HG03045 (cell line): ENCODE measurements at regions not wholly inside any gene's neighbourhood (a gene's known extent, or its start where the extent isn't known, plus 50 kb on each side); places are given as distances from the start of the nearest gene placed in this dataset.
"Not testable (repeated sequence)": the region's sequence is repeated elsewhere in the genome, so short reads cannot be mapped to it uniquely, and the experiment has no call there.

Source experiments
- ATAC-seq: cut with Tn5 transposase; IDR thresholded peaks from one replicate; pipeline ENCODE4 v1.9.1; 2021; ENCODE audit warnings: mild to moderate bottlenecking, moderate library complexity; ENCODE audit not compliant: unreplicated experiment

- ATAC-seq = no peak
Observed at GRCh38 chr14:43005807-43006206, 1399.1 kb downstream of the LRFN5 start.

GRCh38 chr14:43003845-43004244 is 1397.2 kb downstream of the LRFN5 start:
- ATAC-seq = no peak

- no peak for ATAC-seq
Observed at GRCh38 chr14:43001731-43002130, 1395.1 kb downstream of the LRFN5 start.

- ATAC-seq = no peak
Observed at GRCh38 chr14:42994051-42994736, 1387.5 kb downstream of the LRFN5 start.

GRCh38 chr14:42992930-42993329 is 1386.3 kb downstream of the LRFN5 start:
- no peak for ATAC-seq

- no peak for ATAC-seq
Observed at GRCh38 chr14:42980419-42980818, 1373.7 kb downstream of the LRFN5 start.

GRCh38 chr14:42973171-42973570 is 1366.5 kb downstream of the LRFN5 start:
- ATAC-seq = not testable (repeated sequence)

GRCh38 chr14:42965512-42965911 is 1358.8 kb downstream of the LRFN5 start:
- ATAC-seq = no peak

- ATAC-seq = no peak
Observed at GRCh38 chr14:42961509-42961908, 1354.8 kb downstream of the LRFN5 start.

- no peak for ATAC-seq
Observed at GRCh38 chr14:42950363-42950762, 1343.7 kb downstream of the LRFN5 start.

GRCh38 chr14:42947991-42948390 is 1341.3 kb downstream of the LRFN5 start:
- ATAC-seq = no peak

GRCh38 chr14:42944284-42944683 is 1337.6 kb downstream of the LRFN5 start:
- no peak for ATAC-seq

GRCh38 chr14:42931308-42931707 is 1324.6 kb downstream of the LRFN5 start:
- ATAC-seq = no peak

- ATAC-seq = no peak
Observed at GRCh38 chr14:42929806-42930480, 1323.3 kb downstream of the LRFN5 start.

- ATAC-seq = no peak
Observed at GRCh38 chr14:42927313-42927712, 1320.6 kb downstream of the LRFN5 start.

GRCh38 chr14:42921901-42922300 is 1315.2 kb downstream of the LRFN5 start:
- no peak for ATAC-seq

- ATAC-seq = no peak
Observed at GRCh38 chr14:42918615-42919014, 1311.9 kb downstream of the LRFN5 start.

GRCh38 chr14:42911642-42912041 is 1305.0 kb downstream of the LRFN5 start:
- no peak for ATAC-seq

GRCh38 chr14:42909659-42910058 is 1303.0 kb downstream of the LRFN5 start:
- ATAC-seq = no peak

- ATAC-seq = no peak
Observed at GRCh38 chr14:42893183-42893582, 1286.5 kb downstream of the LRFN5 start.

GRCh38 chr14:42884100-42884499 is 1277.4 kb downstream of the LRFN5 start:
- ATAC-seq = no peak

GRCh38 chr14:42877716-42878115 is 1271.0 kb downstream of the LRFN5 start:
- ATAC-seq = no peak

- ATAC-seq = no peak
Observed at GRCh38 chr14:42872786-42873185, 1266.1 kb downstream of the LRFN5 start.
